HepG2 (cell line): ENCODE measurements at regions not wholly inside any gene's neighbourhood (a gene's known extent, or its start where the extent isn't known, plus 50 kb on each side); places are given as distances from the start of the nearest gene placed in this dataset.

Experiments
- ATAC-seq: fragments of 200-7000 bp; cut with Tn5 transposase; 3 replicates; pipeline ENCODE4 v1.9.1; 2020; ENCODE audit warnings: mild to moderate bottlenecking, moderate library complexity
- BruUV-seq: library from RNA; stranded (reverse); fragments of 400-500 nt; replicated peaks from 2 replicates; lab custom pipeline; 2021; lab: Mats Ljungman, UMichigan
- CTCF ChIA-PET: fragments of 300-600 bp; formaldehyde crosslinking; extraction: SDS; loops from one replicate; lab custom pipeline; 2021; ENCODE audit warnings: low total read pairs, inconsistent platforms, low intra/inter-chr PET ratio; lab: Yijun Ruan, JAX
- POLR2A ChIA-PET: fragments of 350-600 bp; sonication (Branson Sonifier 250); formaldehyde crosslinking; loops from one replicate; lab custom pipeline; 2020; ENCODE audit warnings: antibody characterized with exemption, inconsistent platforms; lab: Yijun Ruan, JAX
- DNase-seq: peaks from one replicate; pipeline ENCODE4 v3.0.0-alpha.2; 2015; ENCODE audit warnings: low spot score
- FAIRE-seq: peaks from 3 replicates; lab custom pipeline; 2011; peaks lifted over from hg19 to GRCh38; lab: Jason Lieb, UNC
- H2AFZ ChIP-seq: one replicate; pipeline ENCODE4 v1.6.1; 2011; ENCODE audit warnings: low read length, inconsistent platforms
- H3K27ac ChIP-seq: fragments of 300-600 bp; 3 replicates; pipeline ENCODE4 v1.8.0; 2011; ENCODE audit warnings: mixed run types, mild to moderate bottlenecking, mixed read lengths, low read length, inconsistent platforms; ENCODE audit not compliant: insufficient read depth; ENCODE audit errors: extremely low read length
- H3K27me3 ChIP-seq, 2 experiments: fragments of 200-600 bp in 1 of 2; 2 replicates in 1 of 2; 3 replicates in 1 of 2; pipeline versions ENCODE4 v1.6.0 to v1.8.0; 2011; ENCODE audit warnings: low read length in 2 of 2, mild to moderate bottlenecking in 2 of 2, moderate library complexity in 2 of 2, inconsistent platforms in 1 of 2; ENCODE audit not compliant: insufficient read depth in 2 of 2, control insufficient read depth in 1 of 2
- H3K36me3 ChIP-seq, 2 experiments: fragments of 200-600 bp in 1 of 2; replicated peaks in 1 of 2; 2 replicates in 1 of 2; 3 replicates in 1 of 2; pipeline versions ENCODE4 v1.5.1 to v1.8.0; 2011; ENCODE audit warnings: low read length in 2 of 2, inconsistent platforms in 1 of 2; ENCODE audit not compliant: insufficient read depth in 2 of 2, control insufficient read depth in 1 of 2
- H3K4me1 ChIP-seq: 2 replicates; pipeline ENCODE4 v1.5.1; 2012; ENCODE audit warnings: low read length, inconsistent platforms; ENCODE audit not compliant: insufficient read depth
- H3K4me2 ChIP-seq: 2 replicates; pipeline ENCODE4 v1.6.0; 2011; ENCODE audit warnings: low read depth, low read length, inconsistent platforms
- H3K4me3 ChIP-seq, 3 experiments: fragments of 200-600 bp in 1 of 3; sonication (generic), shearing (Covaris generic) in 1 of 3; replicated peaks in 1 of 3; 2 replicates each; pipeline ENCODE4 v1.5.1; 2011 to 2016; ENCODE audit warnings: low read length in 3 of 3, inconsistent platforms in 2 of 3, low read depth in 2 of 3, mild to moderate bottlenecking in 2 of 3, control low read depth in 1 of 3, mixed read lengths in 1 of 3; ENCODE audit not compliant: insufficient read depth in 1 of 3
- H3K79me2 ChIP-seq: one replicate; pipeline ENCODE4 v1.6.1; 2011; ENCODE audit warnings: low read length, inconsistent platforms; ENCODE audit not compliant: insufficient read depth
- H3K9ac ChIP-seq: 2 replicates; pipeline ENCODE4 v1.6.0; 2011; ENCODE audit warnings: mild to moderate bottlenecking, low read depth, low read length, inconsistent platforms; ENCODE audit not compliant: insufficient read depth
- H3K9me3 ChIP-seq: 2 replicates; pipeline ENCODE4 v1.5.1; 2012; ENCODE audit warnings: mild to moderate bottlenecking, low read length
- H4K20me1 ChIP-seq: 2 replicates; pipeline ENCODE4 v1.6.0; 2011; ENCODE audit warnings: inconsistent platforms, mild to moderate bottlenecking, low read length, moderate library complexity; ENCODE audit not compliant: insufficient read depth
- FOXO1 ChIP-seq: sonication (generic); formaldehyde crosslinking; IDR thresholded peaks from 2 replicates; pipeline ENCODE4 v1.4.0; 2020; ENCODE audit warnings: missing genetic modification reagents
- KLF16 ChIP-seq, 2 experiments: sonication (generic) in 1 of 2; formaldehyde crosslinking in 1 of 2; IDR thresholded peaks; 2 replicates each; pipeline versions ENCODE4 v1.6.1 to v1.8.0; 2016 to 2023; ENCODE audit warnings: missing genetic modification reagents in 2 of 2, missing compliant biosample characterization in 1 of 2
- NFE2L2 ChIP-seq: fragments of 150-350 bp; IDR thresholded peaks from 2 replicates; pipeline ENCODE4 v1.6.1; 2014; ENCODE audit warnings: low read length
- SKI ChIP-seq: fragments of 450-650 bp; IDR thresholded peaks from one replicate; pipeline ENCODE4 v1.6.1; 2018; ENCODE audit warnings: mild to moderate bottlenecking; ENCODE audit not compliant: partially characterized antibody
- SMYD3 ChIP-seq: sonication (generic); formaldehyde crosslinking; IDR thresholded peaks from 2 replicates; pipeline ENCODE4 v1.8.1; 2023; ENCODE audit warnings: mild to moderate bottlenecking, missing genetic modification reagents
- ZNF232 ChIP-seq: sonication (generic); formaldehyde crosslinking; IDR thresholded peaks from 2 replicates; pipeline ENCODE4 v1.4.0; 2020; ENCODE audit warnings: missing genetic modification reagents, borderline replicate concordance
- ZNF776 ChIP-seq: sonication (generic); formaldehyde crosslinking; IDR thresholded peaks from 2 replicates; pipeline ENCODE4 v1.4.0; 2020; ENCODE audit warnings: mild to moderate bottlenecking, missing genetic modification reagents
- WGBS: methylation state at CpG from one replicate; pipeline ENCODE4 v1.1.6; 2017; ENCODE audit warnings: low lambda C conversion rate; 5-methylcytosine and 5-hydroxymethylcytosine counted together
- in situ Hi-C: cut with HindIII; loops from 2 replicates; pipeline ENCODE4 v1.10.0; 2017; ENCODE audit warnings: low pct_unique_long_range_greater_than_20kb; ENCODE audit not compliant: extremely low pct_ligation_motif_present
- intact Hi-C: fragments of 100-400 bp; cut with micrococcal nuclease; formaldehyde crosslinking; loops from one replicate; pipeline ENCODE4 v1.10.0; 2022; ENCODE audit not compliant: unreplicated experiment
- TF ChIP-seq, protein P1 (sequence below), 2 experiments: sonication (generic) in 1 of 2; formaldehyde crosslinking in 1 of 2; IDR thresholded peaks; 2 replicates each; pipeline versions ENCODE4 v1.6.1 to v1.9.0; 2014 to 2022; ENCODE audit warnings: antibody characterized with exemption in 1 of 2, borderline replicate concordance in 1 of 2, inconsistent platforms in 1 of 2, low read depth in 1 of 2, missing genetic modification reagents in 1 of 2
- TF ChIP-seq, protein P2 (sequence below): sonication (generic); formaldehyde crosslinking; IDR thresholded peaks from 2 replicates; pipeline ENCODE4 v1.4.0; 2020; ENCODE audit warnings: mild to moderate bottlenecking, missing genetic modification reagents
- TF ChIP-seq, protein P3 (sequence below): IDR thresholded peaks from 2 replicates; pipeline ENCODE4 v1.6.1; 2016; ENCODE audit warnings: mild to moderate bottlenecking

DNA sequence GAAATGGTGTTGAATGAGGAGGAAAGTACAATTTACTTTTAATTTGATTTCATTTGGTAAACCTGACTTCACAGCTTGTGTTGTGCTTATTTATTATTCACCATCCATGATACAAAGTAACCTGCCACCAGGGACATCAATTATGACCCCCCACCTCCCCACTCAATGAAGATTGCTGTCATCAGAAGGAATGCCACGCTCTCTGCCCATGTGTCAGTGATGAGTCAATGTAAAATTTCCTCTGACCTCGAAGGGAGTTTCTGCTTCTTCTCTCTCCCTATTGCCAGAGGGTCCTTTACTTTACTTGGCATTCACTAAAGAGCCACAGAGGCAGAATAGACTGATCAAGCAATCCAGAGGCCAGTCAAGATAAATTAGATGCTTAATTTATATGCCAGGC, 759.7 kb downstream of the CDH11 start:
- H3K79me2 ChIP-seq, result no peaks in the 10 kb centered on the region
- FAIRE-seq, result no peak
- TF ChIP-seq FOXO1 (CRISPR knock-in tag) (no peak), ZNF232 (CRISPR knock-in tag) (no peak), KLF16 (CRISPR knock-in tag; IDR thresholded peaks at IDR 0.05) (no peak), ZNF776 (CRISPR knock-in tag) (no peak), SKI (no peak), NFE2L2 (no peak), SMYD3 (CRISPR knock-in tag) (no peak)
- TF ChIP-seq, protein P1, sequence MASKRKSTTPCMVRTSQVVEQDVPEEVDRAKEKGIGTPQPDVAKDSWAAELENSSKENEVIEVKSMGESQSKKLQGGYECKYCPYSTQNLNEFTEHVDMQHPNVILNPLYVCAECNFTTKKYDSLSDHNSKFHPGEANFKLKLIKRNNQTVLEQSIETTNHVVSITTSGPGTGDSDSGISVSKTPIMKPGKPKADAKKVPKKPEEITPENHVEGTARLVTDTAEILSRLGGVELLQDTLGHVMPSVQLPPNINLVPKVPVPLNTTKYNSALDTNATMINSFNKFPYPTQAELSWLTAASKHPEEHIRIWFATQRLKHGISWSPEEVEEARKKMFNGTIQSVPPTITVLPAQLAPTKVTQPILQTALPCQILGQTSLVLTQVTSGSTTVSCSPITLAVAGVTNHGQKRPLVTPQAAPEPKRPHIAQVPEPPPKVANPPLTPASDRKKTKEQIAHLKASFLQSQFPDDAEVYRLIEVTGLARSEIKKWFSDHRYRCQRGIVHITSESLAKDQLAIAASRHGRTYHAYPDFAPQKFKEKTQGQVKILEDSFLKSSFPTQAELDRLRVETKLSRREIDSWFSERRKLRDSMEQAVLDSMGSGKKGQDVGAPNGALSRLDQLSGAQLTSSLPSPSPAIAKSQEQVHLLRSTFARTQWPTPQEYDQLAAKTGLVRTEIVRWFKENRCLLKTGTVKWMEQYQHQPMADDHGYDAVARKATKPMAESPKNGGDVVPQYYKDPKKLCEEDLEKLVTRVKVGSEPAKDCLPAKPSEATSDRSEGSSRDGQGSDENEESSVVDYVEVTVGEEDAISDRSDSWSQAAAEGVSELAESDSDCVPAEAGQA (IDR thresholded peaks at IDR 0.05; ENCODE audit: low read depth), result no peak
- TF ChIP-seq, protein P1 (CRISPR knock-in tag; IDR thresholded peaks at IDR 0.05; ENCODE audit: borderline replicate concordance), result no peak
- TF ChIP-seq, protein P2, sequence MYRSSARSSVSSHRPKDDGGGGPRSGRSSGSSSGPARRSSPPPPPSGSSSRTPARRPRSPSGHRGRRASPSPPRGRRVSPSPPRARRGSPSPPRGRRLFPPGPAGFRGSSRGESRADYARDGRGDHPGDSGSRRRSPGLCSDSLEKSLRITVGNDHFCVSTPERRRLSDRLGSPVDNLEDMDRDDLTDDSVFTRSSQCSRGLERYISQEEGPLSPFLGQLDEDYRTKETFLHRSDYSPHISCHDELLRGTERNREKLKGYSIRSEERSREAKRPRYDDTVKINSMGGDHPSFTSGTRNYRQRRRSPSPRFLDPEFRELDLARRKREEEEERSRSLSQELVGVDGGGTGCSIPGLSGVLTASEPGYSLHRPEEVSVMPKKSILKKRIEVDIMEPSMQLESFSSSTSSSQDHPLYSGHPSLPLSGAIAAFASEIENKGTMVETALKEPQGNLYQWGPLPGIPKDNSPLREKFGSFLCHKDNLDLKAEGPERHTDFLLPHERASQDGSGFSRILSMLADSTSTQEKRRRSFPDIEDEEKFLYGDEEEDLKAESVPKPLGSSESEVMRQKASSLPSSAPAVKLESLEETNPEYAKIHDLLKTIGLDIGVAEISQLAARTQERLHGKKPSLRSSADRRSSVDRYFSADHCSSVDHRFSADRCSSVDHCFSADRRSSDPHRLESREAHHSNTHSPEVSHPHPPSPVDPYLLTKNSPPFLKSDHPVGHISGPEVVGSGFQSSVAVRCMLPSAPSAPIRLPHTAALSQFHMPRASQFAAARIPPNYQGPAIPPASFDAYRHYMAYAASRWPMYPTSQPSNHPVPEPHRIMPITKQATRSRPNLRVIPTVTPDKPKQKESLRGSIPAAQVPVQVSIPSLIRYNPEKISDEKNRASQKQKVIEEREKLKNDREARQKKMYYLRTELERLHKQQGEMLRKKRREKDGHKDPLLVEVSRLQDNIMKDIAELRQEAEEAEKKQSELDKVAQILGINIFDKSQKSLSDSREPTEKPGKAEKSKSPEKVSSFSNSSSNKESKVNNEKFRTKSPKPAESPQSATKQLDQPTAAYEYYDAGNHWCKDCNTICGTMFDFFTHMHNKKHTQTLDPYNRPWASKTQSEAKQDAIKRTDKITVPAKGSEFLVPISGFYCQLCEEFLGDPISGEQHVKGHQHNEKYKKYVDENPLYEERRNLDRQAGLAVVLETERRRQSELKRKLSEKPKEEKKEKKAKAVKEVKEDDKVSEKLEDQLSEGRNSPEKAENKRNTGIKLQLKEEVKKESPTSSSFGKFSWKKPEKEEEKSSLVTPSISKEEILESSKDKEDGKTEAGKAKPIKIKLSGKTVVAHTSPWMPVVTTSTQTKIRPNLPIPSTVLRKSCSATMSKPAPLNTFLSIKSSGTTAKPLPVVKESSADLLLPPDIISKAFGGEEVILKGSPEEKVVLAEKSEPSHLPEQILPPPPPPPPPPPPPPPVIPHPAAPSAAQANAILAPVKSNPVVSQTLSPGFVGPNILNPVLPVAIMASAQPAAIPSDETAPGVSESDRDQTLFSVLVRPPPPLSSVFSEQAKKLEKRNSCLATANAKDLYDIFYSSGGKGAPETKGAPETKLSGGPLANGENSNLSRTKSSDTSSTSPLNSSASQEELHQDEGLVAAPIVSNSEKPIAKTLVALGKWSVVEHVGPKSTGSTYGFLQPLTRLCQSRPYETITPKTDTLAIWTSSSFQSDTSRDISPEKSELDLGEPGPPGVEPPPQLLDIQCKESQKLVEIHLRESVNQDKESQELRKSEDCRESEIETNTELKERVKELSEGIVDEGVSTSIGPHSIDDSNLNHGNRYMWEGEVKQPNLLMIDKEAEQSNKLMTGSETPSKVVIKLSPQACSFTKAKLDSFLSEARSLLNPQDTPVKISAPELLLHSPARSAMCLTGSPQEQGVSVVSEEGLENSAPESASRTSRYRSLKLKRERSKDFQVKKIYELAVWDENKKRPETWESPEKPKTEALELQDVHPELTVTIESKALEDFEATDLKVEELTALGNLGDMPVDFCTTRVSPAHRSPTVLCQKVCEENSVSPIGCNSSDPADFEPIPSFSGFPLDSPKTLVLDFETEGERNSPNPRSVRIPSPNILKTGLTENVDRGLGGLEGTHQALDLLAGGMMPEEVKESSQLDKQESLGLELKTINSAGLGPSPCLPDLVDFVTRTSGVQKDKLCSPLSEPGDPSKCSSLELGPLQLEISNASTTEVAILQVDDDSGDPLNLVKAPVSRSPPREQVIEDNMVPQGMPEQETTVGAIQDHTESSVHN (CRISPR knock-in tag), result no peak
- TF ChIP-seq, protein P3, sequence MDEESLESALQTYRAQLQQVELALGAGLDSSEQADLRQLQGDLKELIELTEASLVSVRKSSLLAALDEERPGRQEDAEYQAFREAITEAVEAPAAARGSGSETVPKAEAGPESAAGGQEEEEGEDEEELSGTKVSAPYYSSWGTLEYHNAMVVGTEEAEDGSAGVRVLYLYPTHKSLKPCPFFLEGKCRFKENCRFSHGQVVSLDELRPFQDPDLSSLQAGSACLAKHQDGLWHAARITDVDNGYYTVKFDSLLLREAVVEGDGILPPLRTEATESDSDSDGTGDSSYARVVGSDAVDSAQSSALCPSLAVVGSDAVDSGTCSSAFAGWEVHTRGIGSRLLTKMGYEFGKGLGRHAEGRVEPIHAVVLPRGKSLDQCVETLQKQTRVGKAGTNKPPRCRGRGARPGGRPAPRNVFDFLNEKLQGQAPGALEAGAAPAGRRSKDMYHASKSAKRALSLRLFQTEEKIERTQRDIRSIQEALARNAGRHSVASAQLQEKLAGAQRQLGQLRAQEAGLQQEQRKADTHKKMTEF (CRISPR knock-in tag), result no peak
- H2AFZ ChIP-seq, result no peak overlapping the region
- ChIA-PET CTCF (no interaction called here), POLR2A (no interaction called here)
- no peak for ATAC-seq
- no peaks in the 10 kb centered on the region for H3K36me3 ChIP-seq
- H3K27ac ChIP-seq, result no peak overlapping the region
- no TSS peak for BruUV-seq
- H4K20me1 ChIP-seq, result no peaks in the 10 kb centered on the region
- H3K4me2 ChIP-seq, result no peak overlapping the region
- no peaks in the 10 kb centered on the region for H3K4me1 ChIP-seq
- H3K27me3 ChIP-seq, result no peaks in the 10 kb centered on the region
- H3K4me3 ChIP-seq, result no peak overlapping the region
- 2% methylated on average over 2 of the region's 2 CpGs for WGBS
- no peak for DNase-seq
- in situ Hi-C loops (no loop called here), intact Hi-C loops (no loop called here)
- H3K9ac ChIP-seq, result no peak overlapping the region
- H3K9me3 ChIP-seq, result peaks cover 13% of the 10 kb centered on the region
